HS-5 (cell line): ENCODE measurements at regions not wholly inside any gene's neighbourhood (a gene's known extent, or its start where the extent isn't known, plus 50 kb on each side); places are given as distances from the start of the nearest gene placed in this dataset.

Experiments
- DNase-seq: peaks from one replicate; pipeline ENCODE4 v3.0.0-alpha.2; 2012; ENCODE audit warnings: low read depth

DNA sequence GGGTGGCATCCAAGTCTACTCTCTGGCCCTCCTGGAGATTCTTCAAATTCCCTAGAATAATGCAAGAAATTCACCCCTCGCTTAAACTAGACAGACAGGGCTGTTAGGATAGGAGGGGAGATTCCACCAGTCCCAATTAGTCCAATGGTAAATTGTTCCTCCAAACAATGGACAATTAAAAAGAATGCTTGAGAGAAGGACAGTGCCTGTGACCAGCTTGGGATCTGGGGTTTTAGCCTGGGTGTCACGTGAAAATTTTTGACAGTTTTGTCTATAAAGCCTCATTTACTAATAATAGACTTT is 177.7 kb upstream of the RAB4A start:
- no peak for DNase-seq

DNA sequence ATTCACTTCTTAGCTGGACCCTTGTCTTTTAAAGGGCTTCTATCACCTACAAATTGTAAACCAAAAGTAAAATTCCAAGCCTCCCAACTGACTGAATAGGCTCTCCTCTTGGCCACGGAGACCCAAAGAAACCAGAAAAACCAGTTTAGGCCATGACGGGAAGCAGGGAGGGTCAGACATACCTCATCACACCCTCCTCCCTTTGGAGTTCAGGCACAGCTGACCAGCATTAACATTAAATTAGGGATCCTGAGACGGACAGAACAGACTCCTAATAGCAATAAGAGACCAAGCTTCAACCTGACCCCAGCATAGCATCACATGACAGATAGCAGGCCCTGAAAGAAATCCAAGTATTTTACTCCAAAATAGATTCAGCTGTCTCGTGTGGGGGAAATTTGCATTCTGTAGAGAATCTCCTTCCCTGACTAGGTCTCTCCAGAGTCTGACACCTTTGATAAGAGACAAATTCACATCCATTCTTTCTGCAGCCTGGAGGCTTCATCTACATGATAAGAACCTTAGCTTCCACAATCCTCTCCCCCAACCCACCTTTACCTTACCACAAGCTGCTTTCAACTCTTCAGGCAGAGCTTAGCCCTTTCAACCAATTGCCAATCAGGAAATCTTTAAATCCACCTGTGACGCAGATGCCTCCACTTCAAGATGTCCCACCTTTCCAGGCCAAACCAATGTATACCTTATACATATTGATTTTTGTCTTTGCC is 177.1 kb upstream of the RAB4A start:
- DNase-seq, result no peak

DNA sequence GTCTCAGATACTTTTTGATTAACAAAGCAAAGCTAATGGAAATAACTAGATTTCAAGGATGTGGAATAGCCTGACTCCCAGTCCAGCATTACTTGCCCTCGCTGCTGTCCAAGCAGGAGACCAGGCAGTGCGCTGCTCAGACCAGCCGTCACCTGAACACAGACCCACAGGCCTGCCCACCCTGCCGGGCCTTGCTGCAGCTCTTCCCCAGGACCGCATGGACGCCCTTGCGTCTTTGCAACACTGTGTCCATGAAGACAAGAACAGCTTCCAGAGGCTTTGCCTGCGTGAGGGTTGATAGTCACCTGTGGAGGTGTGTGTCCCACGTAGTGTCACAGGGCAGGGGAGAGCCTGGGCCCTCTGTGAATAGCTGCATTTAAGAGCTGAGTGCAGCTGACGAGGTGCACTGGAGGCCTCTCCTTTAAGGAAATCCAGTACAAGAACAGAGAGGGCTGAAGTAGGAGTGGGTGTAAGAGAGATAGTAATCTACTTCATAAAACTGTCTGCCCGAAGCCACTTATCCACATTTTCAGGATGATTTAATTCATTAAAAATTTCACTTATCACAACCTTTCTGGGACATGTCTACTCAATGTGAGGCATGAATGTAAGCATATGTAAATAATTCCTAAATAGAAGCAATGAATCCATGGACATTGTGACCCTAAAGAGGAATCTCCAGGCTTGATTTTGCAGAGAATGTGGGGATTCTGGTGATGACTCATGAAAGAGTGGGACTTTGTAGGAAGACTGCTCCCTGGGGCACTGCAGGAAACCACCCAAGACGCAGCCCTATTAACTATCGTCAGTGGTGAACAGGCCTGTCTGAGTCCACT is 176.2 kb upstream of the RAB4A start:
- no peak for DNase-seq

DNA sequence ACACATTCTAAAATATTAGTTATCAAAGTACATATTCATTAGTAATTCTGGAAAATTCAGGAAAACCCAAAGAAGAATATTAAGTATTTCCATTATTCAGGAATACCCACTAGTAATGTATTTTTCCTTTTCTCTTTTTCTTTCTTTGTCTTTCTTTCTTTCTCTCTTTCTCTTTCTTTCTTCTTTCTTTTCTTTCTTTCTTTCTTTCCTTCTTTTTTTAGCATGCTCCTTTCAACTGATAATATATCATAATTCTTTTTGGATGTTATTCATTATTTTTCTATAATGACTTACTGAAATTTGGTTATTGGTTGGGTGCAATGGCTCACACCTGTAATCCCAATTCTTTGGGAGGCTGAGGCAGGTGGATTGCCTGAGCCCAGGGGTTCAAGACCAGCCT is 175.6 kb upstream of the RAB4A start:
- DNase-seq, result no peak

DNA sequence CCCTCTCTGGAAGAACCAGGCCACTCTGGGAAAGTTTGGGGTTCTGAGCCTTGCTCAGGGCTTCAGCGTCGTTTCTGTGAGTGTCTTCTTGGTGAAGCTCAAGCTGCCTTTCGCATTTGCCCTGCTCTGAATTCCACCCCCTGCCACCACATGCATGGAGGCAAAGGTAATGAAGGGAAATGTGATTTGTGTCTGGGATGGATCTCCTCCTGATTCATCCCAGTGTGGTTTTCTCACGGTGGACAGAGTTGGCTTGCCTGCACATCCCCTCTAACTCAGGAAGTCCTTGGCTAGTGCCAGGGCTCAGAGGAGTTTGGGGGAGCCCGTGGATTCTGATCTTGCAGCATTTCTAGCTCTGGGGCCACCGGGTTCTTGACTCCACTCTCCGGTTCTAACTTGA is 173.6 kb upstream of the RAB4A start:
- no peak for DNase-seq

DNA sequence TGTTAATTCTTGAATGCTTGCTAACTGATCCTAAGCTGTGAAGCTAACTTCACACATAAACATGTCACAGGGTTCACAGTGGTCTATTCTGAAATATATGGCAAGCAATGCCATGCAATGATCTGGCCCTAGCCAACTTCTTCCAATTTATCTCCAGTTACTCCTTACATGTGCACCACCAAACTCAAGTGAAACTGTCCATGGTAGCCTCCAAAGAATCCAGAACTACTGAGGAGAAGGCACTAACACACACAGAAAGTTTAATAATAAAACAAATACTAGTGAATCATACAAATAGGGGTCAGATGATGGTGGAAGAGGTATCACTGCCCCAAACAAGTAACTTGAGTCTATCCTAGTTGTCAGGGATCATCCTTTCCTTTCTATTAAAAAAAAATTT is 172.6 kb upstream of the RAB4A start:
- DNase-seq, result no peak

DNA sequence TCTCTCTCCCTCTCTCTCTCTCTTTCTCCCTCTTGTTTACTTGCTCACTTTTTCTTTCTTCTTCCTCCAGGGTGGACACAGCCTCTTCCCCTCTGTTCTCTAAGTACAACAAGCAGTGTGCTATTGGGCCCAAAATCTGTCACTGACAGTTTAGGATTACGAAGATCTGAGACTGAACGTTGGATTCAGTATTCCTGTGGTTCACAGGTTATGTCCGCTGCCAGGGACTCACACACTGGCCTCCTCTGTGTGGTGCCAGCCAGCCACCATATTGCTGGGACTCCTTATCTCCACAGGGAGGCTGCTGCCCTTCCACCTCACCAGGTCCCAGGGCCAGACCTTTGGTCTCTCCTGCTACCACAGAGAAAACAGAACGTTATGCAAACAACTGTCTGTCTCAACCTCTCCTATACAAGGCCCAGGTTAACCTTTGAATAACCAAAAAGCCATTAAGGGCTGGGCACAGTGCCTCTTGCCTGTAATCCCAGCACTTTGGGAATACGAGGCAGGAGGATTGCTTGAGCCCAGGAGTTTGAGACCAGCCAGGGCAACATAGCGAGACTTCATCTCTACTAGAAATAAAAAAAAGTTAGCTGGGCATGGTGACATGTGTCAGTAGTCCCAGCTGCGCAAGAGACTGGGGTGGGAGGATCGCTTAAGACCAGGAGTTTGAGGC is 171.9 kb upstream of the RAB4A start:
- no peak for DNase-seq

DNA sequence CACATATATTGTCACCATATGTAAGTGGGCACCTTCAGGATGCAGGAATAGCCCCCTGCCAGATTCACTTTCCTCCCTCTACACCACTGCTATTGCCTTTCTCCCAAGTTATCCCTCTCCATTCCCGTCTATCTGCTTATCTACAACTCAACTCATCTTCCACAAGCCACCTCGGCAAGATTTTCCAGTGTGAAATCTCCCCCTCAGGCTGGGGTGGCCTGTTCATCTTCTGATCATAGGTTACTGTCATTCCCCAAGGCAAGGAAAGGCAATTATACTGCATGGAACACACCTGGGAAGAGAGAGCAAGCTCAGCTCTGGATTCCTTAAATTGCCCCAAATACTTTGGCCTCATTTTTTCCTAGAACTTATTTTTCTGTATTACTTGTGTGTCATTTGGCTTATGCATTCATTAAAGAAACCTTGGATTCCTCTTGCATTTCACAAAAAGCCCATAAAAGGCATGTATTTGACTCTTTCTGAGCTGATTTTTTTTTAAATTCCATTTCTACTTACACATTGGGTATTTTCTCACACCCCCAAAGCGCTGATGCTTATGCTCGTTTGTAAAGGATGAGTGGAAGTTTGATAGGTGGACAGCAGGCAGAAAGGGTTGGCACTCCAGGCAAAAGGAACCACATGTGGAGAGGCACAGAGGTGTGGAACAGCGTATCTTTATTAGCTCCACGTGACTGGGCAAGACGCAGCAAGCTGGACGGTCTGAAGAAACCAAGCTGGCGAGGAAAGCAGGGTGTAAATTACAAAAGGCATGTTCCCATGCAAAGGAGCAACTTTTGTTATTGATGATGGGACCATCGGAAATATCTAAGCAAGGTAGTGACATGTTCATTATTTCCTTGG is 169.7 kb upstream of the RAB4A start:
- no peak for DNase-seq

DNA sequence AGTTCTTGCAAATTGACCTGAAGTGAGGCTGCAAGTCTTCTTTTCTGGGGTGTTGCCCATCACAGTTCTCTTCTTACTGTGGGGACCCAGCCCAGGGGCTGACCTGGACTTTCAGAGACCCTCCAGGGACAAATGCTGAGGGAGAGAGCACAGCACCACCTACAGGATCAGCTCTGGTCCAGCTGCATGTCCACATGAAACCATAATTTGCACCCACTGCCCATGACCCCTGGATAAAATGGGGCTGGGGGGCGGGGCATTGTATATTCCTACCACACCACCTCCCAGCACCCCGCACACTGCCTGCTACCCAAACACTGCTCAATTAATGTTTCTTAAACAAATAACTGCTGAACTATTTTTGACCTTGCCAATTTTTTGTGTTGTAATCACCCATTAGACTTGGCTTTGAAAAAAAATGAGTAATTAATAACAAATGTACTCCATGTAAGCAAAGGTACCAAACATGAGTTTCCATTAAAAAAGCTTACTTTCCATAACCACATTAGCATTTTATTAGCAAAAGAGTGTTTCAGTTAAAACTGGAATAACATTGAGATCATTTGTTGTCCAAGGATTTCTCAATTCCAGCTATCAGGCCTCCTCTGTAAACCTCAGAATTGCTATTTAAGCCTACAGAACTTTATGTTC is 168.0 kb upstream of the RAB4A start:
- DNase-seq, result no peak

DNA sequence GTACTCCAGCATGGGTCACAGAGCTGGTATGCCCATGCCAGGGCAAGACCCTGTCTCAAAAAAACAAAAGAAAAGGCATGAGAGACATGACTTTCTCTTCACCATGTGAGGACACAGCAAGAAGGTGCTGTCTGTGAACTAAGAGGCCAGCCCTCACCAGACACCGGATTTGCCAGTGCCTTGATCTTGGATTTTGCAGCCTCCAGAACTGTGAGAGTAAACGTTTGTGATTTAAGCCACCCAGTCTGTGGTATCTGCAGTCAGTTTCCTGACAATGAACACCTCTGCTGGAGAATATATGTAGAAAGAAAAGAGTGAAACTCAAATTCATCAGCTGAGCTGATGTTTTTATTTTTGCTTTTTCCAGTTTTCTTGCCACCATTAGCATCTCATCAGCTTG is 166.3 kb upstream of the RAB4A start:
- no peak for DNase-seq

DNA sequence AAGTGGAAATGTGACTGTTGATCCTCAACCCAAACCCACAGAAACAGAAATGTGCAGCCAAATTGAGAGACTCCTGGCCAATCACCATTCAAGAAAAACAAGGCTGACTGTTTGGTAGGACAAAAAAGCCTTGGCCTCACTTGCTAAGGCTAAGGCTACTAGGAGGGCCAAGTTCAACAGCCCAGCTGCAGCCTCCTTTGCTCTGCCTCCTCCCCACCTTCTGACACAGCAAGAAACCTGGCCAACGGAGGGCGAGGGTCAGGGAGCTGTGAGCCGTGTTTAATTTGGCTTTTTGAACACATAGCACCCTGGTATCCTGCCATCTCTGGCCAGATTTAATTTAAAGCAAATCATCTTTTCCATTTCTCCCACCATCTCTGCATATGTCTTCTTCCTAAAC is 165.8 kb upstream of the RAB4A start:
- no peak for DNase-seq

DNA sequence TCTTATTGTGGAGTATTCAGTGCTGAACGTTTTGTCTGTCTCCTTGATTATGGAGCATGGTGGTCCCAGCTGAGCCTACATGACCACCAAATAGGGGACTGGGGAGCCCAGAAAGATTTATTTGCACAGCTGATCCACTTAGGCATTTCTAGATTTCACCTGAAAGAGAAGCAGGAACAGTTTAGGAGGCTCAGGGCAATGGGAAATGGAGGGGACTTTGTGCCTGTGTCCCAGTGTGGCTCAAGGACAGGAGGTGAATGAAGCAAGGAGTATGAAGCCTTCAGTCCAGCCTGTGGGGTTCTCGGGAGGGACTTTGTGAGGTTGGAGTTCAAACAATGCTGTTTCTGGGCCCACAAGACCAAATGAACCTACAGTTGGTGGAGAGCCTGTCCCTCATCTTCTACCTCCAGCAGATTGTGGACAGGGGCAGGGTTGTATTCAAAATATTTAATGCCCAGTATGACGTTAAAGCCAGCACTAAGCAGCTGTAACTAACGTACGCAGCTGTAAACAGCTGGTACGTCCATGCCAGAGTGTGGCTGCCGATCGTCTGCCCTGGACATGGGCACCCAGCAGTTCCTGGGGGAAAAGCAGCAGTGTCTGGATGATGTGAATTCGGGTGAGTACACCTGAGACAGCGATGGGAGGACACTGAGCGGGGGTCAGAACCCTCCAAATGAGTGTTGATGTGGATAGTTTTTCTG is 164.9 kb upstream of the RAB4A start:
- no peak for DNase-seq

DNA sequence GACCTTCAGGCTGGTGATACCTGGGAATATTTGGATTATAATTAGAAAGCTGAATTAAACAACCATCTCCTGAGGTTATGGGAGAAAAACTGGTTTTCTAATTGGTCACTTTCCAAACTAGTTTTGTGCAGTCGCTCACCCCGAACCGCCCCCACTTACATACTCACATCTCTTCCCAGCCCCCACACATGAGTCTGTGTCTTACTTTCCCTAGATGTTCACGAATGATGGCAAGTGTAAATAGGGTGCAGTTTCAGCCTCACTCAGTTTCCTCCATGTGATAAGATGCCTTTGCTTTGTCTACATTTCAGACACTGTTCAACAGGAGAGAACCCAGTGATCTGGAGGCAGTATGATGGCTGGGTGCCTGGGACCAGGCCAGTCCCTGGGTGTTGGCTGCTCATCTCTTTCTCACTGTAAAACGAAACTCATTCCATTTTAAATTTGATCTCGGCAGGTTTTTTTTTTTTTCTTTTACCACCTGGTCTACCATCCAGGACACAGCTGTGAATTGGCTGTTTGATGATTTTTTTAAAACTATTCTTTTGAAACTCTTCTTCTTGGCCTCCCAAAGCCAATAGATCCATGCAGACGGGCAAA is 164.3 kb upstream of the RAB4A start:
- DNase-seq, result no peak

DNA sequence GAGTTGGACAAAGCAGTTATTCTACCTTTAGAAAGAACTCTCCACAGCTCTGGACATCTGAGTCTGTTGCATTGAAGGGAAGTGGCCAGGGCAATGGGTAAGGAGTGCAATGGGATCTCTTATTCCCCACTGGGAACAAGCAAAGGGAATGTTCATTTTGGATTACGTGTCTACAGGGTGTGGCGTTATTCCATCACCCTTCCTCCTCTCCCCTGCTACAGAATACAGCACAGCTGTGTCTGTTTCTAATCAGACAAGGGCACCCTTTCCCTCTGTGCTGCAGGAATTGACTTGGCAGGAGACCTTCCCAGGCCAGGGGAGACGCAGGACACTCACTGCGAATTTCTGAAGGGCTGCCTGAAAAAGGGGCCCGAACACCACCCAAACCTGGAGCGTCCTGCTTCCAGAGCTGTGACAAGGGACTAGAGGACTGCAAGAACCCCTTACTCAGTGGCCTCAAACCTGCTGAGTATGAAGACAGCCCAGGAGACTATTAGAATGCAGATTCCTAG is 163.6 kb upstream of the RAB4A start:
- no peak for DNase-seq

DNA sequence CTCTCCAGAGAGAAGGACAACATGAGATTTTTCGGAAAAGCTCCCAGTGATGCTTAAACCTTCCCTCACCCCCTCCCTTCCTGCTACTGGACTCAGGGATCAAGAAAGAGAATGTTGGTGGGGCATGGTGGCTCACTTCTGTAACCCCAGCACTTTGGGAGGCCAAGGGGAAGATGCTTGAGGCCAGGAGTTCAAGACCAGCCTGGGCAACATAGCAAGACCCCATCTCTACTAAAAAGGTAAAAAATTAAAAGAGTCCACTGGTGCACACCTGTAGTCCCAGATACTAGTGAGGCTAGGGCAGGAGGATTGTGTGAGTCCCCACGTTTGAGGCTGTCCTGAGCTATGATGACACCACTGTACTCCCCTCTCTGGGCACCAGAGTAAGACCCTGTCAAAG is 162.9 kb upstream of the RAB4A start:
- DNase-seq, result no peak

DNA sequence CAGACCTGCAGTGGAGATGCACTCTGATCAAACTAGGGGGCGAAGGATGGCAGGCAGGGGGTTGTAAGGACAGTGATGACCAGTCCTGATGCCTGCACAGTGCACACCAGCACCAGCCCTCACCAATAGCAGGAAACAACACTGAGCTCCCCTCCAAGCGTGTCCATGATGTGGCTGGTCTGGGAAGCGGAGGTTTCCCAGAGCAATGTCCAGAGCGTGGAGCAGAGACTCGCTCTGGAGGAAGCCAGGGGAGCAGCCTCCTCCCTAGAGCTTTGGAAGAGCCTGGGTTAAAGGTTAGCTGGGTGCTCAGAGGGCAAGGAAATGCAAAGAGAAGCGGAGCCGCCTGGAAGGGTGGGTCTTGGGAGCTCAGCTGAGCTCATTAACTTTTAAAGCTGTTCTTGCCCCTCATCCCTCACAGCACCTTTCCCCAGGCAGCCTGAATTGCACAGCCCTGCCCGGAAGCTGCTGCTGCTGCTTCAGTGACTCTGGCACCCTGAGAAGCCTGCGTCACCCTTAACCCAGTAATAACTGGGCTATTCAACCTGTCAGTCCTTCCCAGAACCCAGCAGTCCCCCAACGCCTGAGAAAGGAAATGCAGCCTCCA is 162.2 kb upstream of the RAB4A start:
- no peak for DNase-seq

DNA sequence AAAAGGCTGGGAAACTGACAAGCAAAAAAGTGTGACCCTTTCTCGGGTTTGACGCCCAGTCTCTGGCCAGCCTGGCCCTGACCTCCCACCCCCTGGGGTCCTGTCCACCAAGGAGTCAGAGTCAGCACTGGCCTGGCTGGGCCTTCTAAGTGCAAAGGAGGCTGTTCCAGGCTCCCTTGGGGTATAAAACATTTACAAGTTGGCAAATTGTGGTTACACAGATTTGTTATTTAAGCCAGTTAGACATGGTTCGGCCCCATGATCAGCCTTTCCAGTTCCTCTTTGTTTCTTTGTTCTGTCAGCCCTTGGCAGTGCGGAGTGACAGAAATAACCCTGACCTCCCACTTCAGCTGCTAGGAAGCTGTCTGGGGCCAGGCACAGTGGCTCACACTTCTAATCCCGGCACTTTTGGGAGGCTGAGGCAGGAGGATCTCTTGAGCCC is 161.6 kb upstream of the RAB4A start:
- DNase-seq, result no peak

DNA sequence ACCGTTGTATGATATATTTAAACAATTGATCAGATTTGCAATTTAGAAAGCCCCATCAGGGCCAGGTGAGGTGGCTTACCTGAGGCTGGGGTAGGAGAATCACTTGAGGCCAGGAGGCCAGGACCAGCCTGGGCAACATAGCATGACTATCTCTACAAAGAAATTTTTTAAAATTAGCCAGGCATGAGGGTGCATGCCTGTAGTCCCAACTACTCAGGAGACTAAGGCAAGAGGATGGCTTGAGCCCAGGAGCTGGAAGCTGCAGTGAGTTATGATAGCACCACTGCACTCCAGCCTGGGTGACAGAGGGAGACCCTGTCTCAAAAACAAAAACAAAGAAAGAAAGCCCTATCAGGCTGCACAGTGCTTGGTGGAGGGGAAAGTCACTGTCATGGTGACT is 159.9 kb upstream of the RAB4A start:
- no peak for DNase-seq

DNA sequence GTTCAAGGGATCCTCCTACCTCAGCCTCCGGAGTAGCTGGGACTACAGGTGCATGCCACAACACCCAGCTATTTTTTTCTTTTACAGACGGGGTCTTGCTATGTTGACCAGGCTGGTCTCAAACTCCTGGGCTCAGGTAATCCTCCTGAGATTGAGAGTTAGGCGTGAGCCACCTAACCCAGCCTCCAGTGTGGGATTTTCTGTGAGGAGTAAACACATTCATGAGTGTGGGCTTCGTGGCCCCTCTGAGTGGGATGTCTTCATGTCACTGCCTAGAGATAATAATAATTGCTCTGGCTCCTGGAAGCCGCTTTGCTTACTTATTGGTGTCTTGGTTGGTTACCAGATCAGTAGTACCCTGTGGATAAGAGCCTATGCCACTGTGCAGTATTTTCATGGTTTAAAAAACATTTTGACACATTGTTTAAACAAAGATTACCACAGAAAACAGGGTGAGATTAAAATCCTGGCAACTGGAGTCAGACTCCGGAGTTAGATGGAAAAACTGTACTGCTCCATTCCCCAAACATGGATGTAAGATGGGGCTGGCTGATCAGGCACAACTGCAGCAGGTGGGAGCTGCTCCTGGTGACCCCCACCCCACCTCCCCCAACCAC is 159.1 kb upstream of the RAB4A start:
- no peak for DNase-seq
